H1 (cell line): ENCODE measurements at regions not wholly inside any gene's neighbourhood (a gene's known extent, or its start where the extent isn't known, plus 50 kb on each side); places are given as distances from the start of the nearest gene placed in this dataset.

Source experiments
- ATF2 ChIP-seq: IDR thresholded peaks from 2 replicates; pipeline ENCODE4 v1.6.1; 2012; ENCODE audit warnings: low read length, inconsistent platforms
- CREB1 ChIP-seq: IDR thresholded peaks from 2 replicates; pipeline ENCODE4 v1.6.1; 2012; ENCODE audit warnings: inconsistent platforms
- JUN ChIP-seq: IDR thresholded peaks from 2 replicates; pipeline ENCODE4 v1.6.1; 2011; ENCODE audit warnings: low read depth, mild to moderate bottlenecking, improper control_type of control experiment, low read length
- JUND ChIP-seq: IDR thresholded peaks from 2 replicates; pipeline ENCODE4 v1.6.1; 2011; ENCODE audit warnings: mild to moderate bottlenecking, improper control_type of control experiment, low read length
- SIN3A ChIP-seq, 2 experiments: IDR thresholded peaks in 1 of 2; conservative IDR thresholded peaks in 1 of 2; 2 replicates each; pipeline ENCODE4 v1.6.1; 2011 to 2012; ENCODE audit warnings: low read length in 2 of 2, improper control_type of control experiment in 1 of 2, low read depth in 1 of 2, mild to moderate bottlenecking in 1 of 2
- SP2 ChIP-seq: IDR thresholded peaks from 2 replicates; pipeline ENCODE4 v1.6.1; 2012; ENCODE audit warnings: mild to moderate bottlenecking, low read length, inconsistent platforms

- no peak for TF ChIP-seq ATF2
- no peak for TF ChIP-seq JUN
- no peak for TF ChIP-seq SIN3A (conservative IDR thresholded peaks at IDR 0.05 in 1 of 2, IDR thresholded peaks at IDR 0.05 in 1 of 2; ENCODE audit: low read depth in 1 of 2, low read length in 2 of 2)
- TF ChIP-seq CREB1, result no peak
- no peak for TF ChIP-seq SP2
- no peak for TF ChIP-seq JUND
Measured at GRCh38 chr10:130652964-130653578, 516.9 kb downstream of the GLRX3 start (continued).
